ENCODE measurements at regions not wholly inside any gene's neighbourhood (a gene's known extent, or its start where the extent isn't known, plus 50 kb on each side); places are given as distances from the start of the nearest gene placed in this dataset.

- H3K56ac ChIP-seq (replicated peaks; ENCODE audit: insufficient read length, low read depth, low read length): no peak overlapping the region
- H2BK12ac ChIP-seq (ENCODE audit: low read depth, low read length): 0 out of 2 replicates have a peak overlapping the region, but pooled peaks have one; percentile 6
- H2BK15ac ChIP-seq (ENCODE audit: low read length): no peak overlapping the region
- no peak overlapping the region for H2BK5ac ChIP-seq (ENCODE audit: low read depth, low read length)
- no peak overlapping the region for H3K27ac ChIP-seq (ENCODE audit: low read depth, low read length)
- H3K79me1 ChIP-seq (ENCODE audit: low read depth, low read length): no peaks in the 10 kb centered on the region
- no peak overlapping the region for H2BK20ac ChIP-seq (ENCODE audit: low read length)
- no peak overlapping the region for H3K4me2 ChIP-seq (ENCODE audit: insufficient read depth in 1 of 2, low read depth in 2 of 2, low read length in 2 of 2)
- no peak overlapping the region for H3K14ac ChIP-seq (ENCODE audit: insufficient read length)
- no peak overlapping the region for H4K8ac ChIP-seq (ENCODE audit: extremely low read depth, insufficient read depth, low read length)
- no peak overlapping the region for H3K9ac ChIP-seq (replicated peaks in 1 of 4; ENCODE audit: extremely low read depth in 1 of 4, low read depth in 3 of 4, low read length in 3 of 4)
- peak in 1 of 2 experiments; percentile 34 for DNase-seq (ENCODE audit: low read depth in 1 of 2, low spot score in 2 of 2)
- H3K23ac ChIP-seq (ENCODE audit: insufficient read length): no peak overlapping the region
- no peaks in the 10 kb centered on the region for H3K79me2 ChIP-seq (ENCODE audit: control insufficient read depth in 1 of 2, insufficient read depth in 2 of 2, low read length in 2 of 2)
- H2AK5ac ChIP-seq (ENCODE audit: low read depth, low read length): no peak overlapping the region
- H3K23me2 ChIP-seq (ENCODE audit: low read depth, low read length): no peaks in the 10 kb centered on the region
- no peak overlapping the region for H4K91ac ChIP-seq (replicated peaks; ENCODE audit: insufficient read length, low read length)
- no peak overlapping the region for H3K18ac ChIP-seq (ENCODE audit: extremely low read depth, low read length)
- H2BK120ac ChIP-seq (replicated peaks; ENCODE audit: low read depth, low read length): no peak overlapping the region
- H3K4me3 ChIP-seq (ENCODE audit: extremely low read depth in 1 of 4, insufficient read depth in 2 of 4, low read depth in 3 of 4, low read length in 4 of 4): no peak overlapping the region
- no peak overlapping the region for H2AFZ ChIP-seq (ENCODE audit: low read length)
- ChIA-PET POLR2A (ENCODE audit: partially characterized antibody) (no interaction called here), CTCF (ENCODE audit: partially characterized antibody) (no interaction called here)
- H4K20me1 ChIP-seq (replicated peaks in 1 of 2; ENCODE audit: control insufficient read depth in 1 of 2, insufficient read depth in 2 of 2, low read length in 2 of 2): no peaks in the 10 kb centered on the region
- 89% methylated on average over 2 of the region's 2 CpGs; no CpG with 5 or more reads in 1 of the 2 experiments for WGBS, 2 experiments (ENCODE audit: extremely low coverage in 1 of 2, insufficient coverage in 1 of 2, insufficient read length in 1 of 2, insufficient replicate concordance in 2 of 2, low coverage in 1 of 2, low lambda C conversion rate in 2 of 2, missing lambda C conversion rate in 1 of 2)
- H3K9me3 ChIP-seq (ENCODE audit: insufficient read depth in 2 of 2, low read depth in 1 of 2, low read length in 1 of 2): no peaks in the 10 kb centered on the region
- no peaks in the 10 kb centered on the region for H3K36me3 ChIP-seq (ENCODE audit: control insufficient read depth in 2 of 4, insufficient read depth in 4 of 4, low read length in 3 of 4)
- H3K4me1 ChIP-seq (replicated peaks in 1 of 4; ENCODE audit: control insufficient read depth in 3 of 4, insufficient read depth in 4 of 4, low read length in 3 of 4): peaks cover 0 to 10% (median under 1%) of the 10 kb centered on the region in 4 experiments; a peak in 1 of 7 replicates
- peak; percentile 90 for FAIRE-seq
- H4K5ac ChIP-seq (ENCODE audit: insufficient read length, low read depth, low read length): no peak overlapping the region
- no peaks in the 10 kb centered on the region for H3K27me3 ChIP-seq (replicated peaks in 1 of 4; ENCODE audit: control insufficient read depth in 3 of 4, extremely low read depth in 1 of 4, insufficient read depth in 3 of 4, low read length in 3 of 4)
- H3K4ac ChIP-seq (replicated peaks; ENCODE audit: insufficient read length, low read depth, low read length): no peak overlapping the region
- peak in 1 of 2 experiments; percentile 55; a peak in 1 of 3 replicates for TF ChIP-seq EP300 (IDR thresholded peaks at IDR 0.05; ENCODE audit: borderline replicate concordance in 1 of 2, low read depth in 2 of 2, low read length in 2 of 2)
- no peak for TF ChIP-seq BACH1 (IDR thresholded peaks at IDR 0.05; ENCODE audit: low read length)
- peak; percentile 77 for TF ChIP-seq SP1 (IDR thresholded peaks at IDR 0.05; ENCODE audit: low read depth, low read length)
- peak in 1 of 2 experiments; percentile 12; a peak in 1 of 4 replicates for TF ChIP-seq HDAC2 (IDR thresholded peaks at IDR 0.05; ENCODE audit: borderline replicate concordance in 1 of 2, low read depth in 2 of 2, low read length in 2 of 2)
- TF ChIP-seq TEAD4 (IDR thresholded peaks at IDR 0.05; ENCODE audit: low read depth, low read length): peak; percentile 95
- peak; percentile 22; the same call in 1 of the 2 replicates for TF ChIP-seq KDM1A (IDR thresholded peaks at IDR 0.05; ENCODE audit: borderline replicate concordance, low read length)
- TF ChIP-seq POLR2A (IDR thresholded peaks at IDR 0.05; ENCODE audit: control extremely low read depth in 1 of 2, low read depth in 2 of 2, low read length in 2 of 2): no peak
- TF ChIP-seq JUN (IDR thresholded peaks at IDR 0.05; ENCODE audit: low read depth, low read length): no peak
- no peak for TF ChIP-seq ATF2 (IDR thresholded peaks at IDR 0.05; ENCODE audit: low read length)
- no peak for TF ChIP-seq SUZ12 (IDR thresholded peaks at IDR 0.05; ENCODE audit: low read length)
- TF ChIP-seq GABPA (IDR thresholded peaks at IDR 0.05; ENCODE audit: borderline replicate concordance, insufficient read depth, low read length): no peak
- peak; percentile 53 for TF ChIP-seq ASH2L (IDR thresholded peaks at IDR 0.05; ENCODE audit: low read length)
These were observed 1290.7 kb upstream of the ADGRL2 start for GRCh38 chr1:80509965-80510522.

All from H1 (cell line).